Stomach smooth muscle (tissue), 2 donors: ENCODE measurements at regions not wholly inside any gene's neighbourhood (a gene's known extent, or its start where the extent isn't known, plus 50 kb on each side); places are given as distances from the start of the nearest gene placed in this dataset.

Source experiments
- H3K27ac ChIP-seq: one replicate; pipeline ENCODE4 v1.7.0; 2013; ENCODE audit warnings: mild to moderate bottlenecking, low read length, inconsistent platforms
- H3K27me3 ChIP-seq, 2 donors: one replicate each; pipeline ENCODE4 v1.7.0; 2013; ENCODE audit warnings: low read length in 2 of 2; ENCODE audit not compliant: insufficient read depth in 2 of 2, control insufficient read depth in 1 of 2
- H3K36me3 ChIP-seq, 2 donors: one replicate each; pipeline ENCODE4 v1.7.0; 2013; ENCODE audit warnings: low read length in 2 of 2; ENCODE audit not compliant: control insufficient read depth in 2 of 2, insufficient read depth in 2 of 2
- H3K4me1 ChIP-seq: one replicate; pipeline ENCODE4 v1.7.0; 2013; ENCODE audit warnings: low read length; ENCODE audit not compliant: control insufficient read depth, insufficient read depth
- H3K4me3 ChIP-seq, 2 donors: one replicate each; pipeline ENCODE4 v1.7.0; 2013; ENCODE audit warnings: low read length in 2 of 2
- H3K9ac ChIP-seq, 2 donors: one replicate each; pipeline ENCODE4 v1.7.0; 2013; ENCODE audit warnings: low read length in 2 of 2, mild to moderate bottlenecking in 1 of 2
- H3K9me3 ChIP-seq, 2 donors: one replicate each; pipeline ENCODE4 v1.7.0; 2013; ENCODE audit warnings: low read length in 2 of 2; ENCODE audit not compliant: control insufficient read depth in 2 of 2
- donor health status: healthy.
- donor health status: Pancreatic carcinoma.

- Histone ChIP-seq H3K27ac (no peak overlapping the region), H3K27me3 (no peaks in the 10 kb centered on the region), H3K36me3 (no peaks in the 10 kb centered on the region), H3K9me3 (no peaks in the 10 kb centered on the region), H3K4me1 (no peaks in the 10 kb centered on the region), H3K4me3 (no peak overlapping the region), H3K9ac (no peak overlapping the region)
Measured at GRCh38 chr12:77723308-77723707, 107.4 kb upstream of the NAV3 start.

GRCh38 chr12:77722536-77722935, 108.2 kb upstream of the NAV3 start:
- no peak overlapping the region for H3K9ac ChIP-seq
- no peaks in the 10 kb centered on the region for H3K36me3 ChIP-seq
- H3K4me1 ChIP-seq: no peaks in the 10 kb centered on the region
- no peaks in the 10 kb centered on the region for H3K9me3 ChIP-seq
- H3K27me3 ChIP-seq: no peaks in the 10 kb centered on the region
- no peak overlapping the region for H3K4me3 ChIP-seq
- no peak overlapping the region for H3K27ac ChIP-seq

- Histone ChIP-seq H3K4me1 (no peaks in the 10 kb centered on the region), H3K27ac (no peak overlapping the region), H3K9me3 (no peaks in the 10 kb centered on the region), H3K9ac (no peak overlapping the region), H3K4me3 (no peak overlapping the region), H3K27me3 (no peaks in the 10 kb centered on the region), H3K36me3 (no peaks in the 10 kb centered on the region)
Measured at GRCh38 chr12:77720258-77720657, 110.4 kb upstream of the NAV3 start.

- Histone ChIP-seq H3K27ac (no peak overlapping the region), H3K4me1 (no peaks in the 10 kb centered on the region), H3K27me3 (no peaks in the 10 kb centered on the region), H3K36me3 (no peaks in the 10 kb centered on the region), H3K4me3 (no peak overlapping the region), H3K9ac (no peak overlapping the region), H3K9me3 (no peaks in the 10 kb centered on the region)
Measured at GRCh38 chr12:77710209-77710608, 120.5 kb upstream of the NAV3 start.

- Histone ChIP-seq H3K27ac (no peak overlapping the region), H3K36me3 (no peaks in the 10 kb centered on the region), H3K4me3 (no peak overlapping the region), H3K4me1 (no peaks in the 10 kb centered on the region), H3K9ac (no peak overlapping the region), H3K9me3 (no peaks in the 10 kb centered on the region), H3K27me3 (no peaks in the 10 kb centered on the region)
Measured at GRCh38 chr12:77697126-77697525, 133.6 kb upstream of the NAV3 start.

GRCh38 chr12:77696183-77696582, 134.5 kb upstream of the NAV3 start:
- H3K36me3 ChIP-seq: no peaks in the 10 kb centered on the region
- H3K27ac ChIP-seq: no peak overlapping the region
- no peak overlapping the region for H3K4me3 ChIP-seq
- no peaks in the 10 kb centered on the region for H3K4me1 ChIP-seq
- no peaks in the 10 kb centered on the region for H3K27me3 ChIP-seq
- H3K9ac ChIP-seq: no peak overlapping the region
- H3K9me3 ChIP-seq: no peaks in the 10 kb centered on the region

- no peak overlapping the region for H3K27ac ChIP-seq
- no peak overlapping the region for H3K9ac ChIP-seq
- H3K36me3 ChIP-seq: no peaks in the 10 kb centered on the region
- no peaks in the 10 kb centered on the region for H3K9me3 ChIP-seq
- H3K27me3 ChIP-seq: no peaks in the 10 kb centered on the region
- no peaks in the 10 kb centered on the region for H3K4me1 ChIP-seq
- no peak overlapping the region for H3K4me3 ChIP-seq
Measured at GRCh38 chr12:77689510-77690086, 141.1 kb upstream of the NAV3 start.

- H3K4me1 ChIP-seq: no peaks in the 10 kb centered on the region
- no peaks in the 10 kb centered on the region for H3K36me3 ChIP-seq
- no peak overlapping the region for H3K4me3 ChIP-seq
- no peak overlapping the region for H3K27ac ChIP-seq
- no peaks in the 10 kb centered on the region for H3K27me3 ChIP-seq
- H3K9me3 ChIP-seq: no peaks in the 10 kb centered on the region
- H3K9ac ChIP-seq: no peak overlapping the region
Measured at GRCh38 chr12:77687321-77687720, 143.4 kb upstream of the NAV3 start.

- Histone ChIP-seq H3K4me3 (no peak overlapping the region), H3K4me1 (no peaks in the 10 kb centered on the region), H3K9ac (no peak overlapping the region), H3K27me3 (no peaks in the 10 kb centered on the region), H3K27ac (no peak overlapping the region), H3K9me3 (no peaks in the 10 kb centered on the region), H3K36me3 (no peaks in the 10 kb centered on the region)
Measured at GRCh38 chr12:77686760-77687159, 143.9 kb upstream of the NAV3 start.

- no peaks in the 10 kb centered on the region for H3K9me3 ChIP-seq
- no peaks in the 10 kb centered on the region for H3K36me3 ChIP-seq
- no peaks in the 10 kb centered on the region for H3K4me1 ChIP-seq
- no peak overlapping the region for H3K27ac ChIP-seq
- no peak overlapping the region for H3K4me3 ChIP-seq
- H3K27me3 ChIP-seq: no peaks in the 10 kb centered on the region
- H3K9ac ChIP-seq: no peak overlapping the region
Measured at GRCh38 chr12:77685901-77686300, 144.8 kb upstream of the NAV3 start.

- no peaks in the 10 kb centered on the region for H3K27me3 ChIP-seq
- H3K9me3 ChIP-seq: no peaks in the 10 kb centered on the region
- no peaks in the 10 kb centered on the region for H3K4me1 ChIP-seq
- no peaks in the 10 kb centered on the region for H3K36me3 ChIP-seq
- H3K4me3 ChIP-seq: no peak overlapping the region
- H3K9ac ChIP-seq: no peak overlapping the region
- no peak overlapping the region for H3K27ac ChIP-seq
Measured at GRCh38 chr12:77685112-77685511, 145.6 kb upstream of the NAV3 start.
